MM.1S (cell line): ENCODE measurements at regions not wholly inside any gene's neighbourhood (a gene's known extent, or its start where the extent isn't known, plus 50 kb on each side); places are given as distances from the start of the nearest gene placed in this dataset.

Source experiments
- EZH2 ChIP-seq: fragments of 300-600 bp; sonication (generic); optimal IDR thresholded peaks from 2 replicates; pipeline ENCODE3; 2017; ENCODE audit warnings: low read depth, mild to moderate bottlenecking, antibody characterized with exemption, low read length, mixed read lengths
- EZH2phosphoT487 ChIP-seq: fragments of 300-600 bp; sonication (generic); IDR thresholded peaks from 2 replicates; pipeline ENCODE4 v1.6.1; 2018; ENCODE audit warnings: antibody characterized with exemption, low read length

- TF ChIP-seq EZH2 = no peak
- TF ChIP-seq EZH2phosphoT487 = no peak
These were observed 71.5 kb downstream of the MAP10 start for GRCh38 chr1:232876506-232877364.
